SH-SY5Y (cell line): ENCODE measurements at regions not wholly inside any gene's neighbourhood (a gene's known extent, or its start where the extent isn't known, plus 50 kb on each side); places are given as distances from the start of the nearest gene placed in this dataset.

ENCODE experiments used
- GATA2 ChIP-seq: IDR thresholded peaks from 2 replicates; pipeline ENCODE4 v1.6.1; 2011; ENCODE audit warnings: mild to moderate bottlenecking, low read depth, low read length
- GATA3 ChIP-seq: IDR thresholded peaks from 2 replicates; pipeline ENCODE4 v1.6.1; 2011; ENCODE audit warnings: low read depth, mild to moderate bottlenecking, low read length, moderate library complexity

GRCh38 chr11:116376547-116376946 is 396.2 kb downstream of the BUD13 start:
- no peak for TF ChIP-seq GATA3
- no peak for TF ChIP-seq GATA2
